H1 (cell line): ENCODE measurements at regions not wholly inside any gene's neighbourhood (a gene's known extent, or its start where the extent isn't known, plus 50 kb on each side); places are given as distances from the start of the nearest gene placed in this dataset.

Experiments used
- CHD7 ChIP-seq: fragments of 300-600 bp; sonication (generic); IDR thresholded peaks from 2 replicates; pipeline ENCODE4 v1.7.1; 2012; ENCODE audit warnings: low read length, moderate library complexity, mild to moderate bottlenecking, inconsistent platforms; ENCODE audit not compliant: insufficient replicate concordance
- GTF2F1 ChIP-seq: IDR thresholded peaks from 2 replicates; pipeline ENCODE4 v1.6.1; 2012; ENCODE audit warnings: low read depth, low read length, improper control_type of control experiment, borderline replicate concordance

GRCh38 chr2:160812830-160813505 is 319.4 kb upstream of the RBMS1 start (continued):
- TF ChIP-seq CHD7 (no peak), GTF2F1 (no peak)
